ENCODE measurements at regions not wholly inside any gene's neighbourhood (a gene's known extent, or its start where the extent isn't known, plus 50 kb on each side); places are given as distances from the start of the nearest gene placed in this dataset.

DNA sequence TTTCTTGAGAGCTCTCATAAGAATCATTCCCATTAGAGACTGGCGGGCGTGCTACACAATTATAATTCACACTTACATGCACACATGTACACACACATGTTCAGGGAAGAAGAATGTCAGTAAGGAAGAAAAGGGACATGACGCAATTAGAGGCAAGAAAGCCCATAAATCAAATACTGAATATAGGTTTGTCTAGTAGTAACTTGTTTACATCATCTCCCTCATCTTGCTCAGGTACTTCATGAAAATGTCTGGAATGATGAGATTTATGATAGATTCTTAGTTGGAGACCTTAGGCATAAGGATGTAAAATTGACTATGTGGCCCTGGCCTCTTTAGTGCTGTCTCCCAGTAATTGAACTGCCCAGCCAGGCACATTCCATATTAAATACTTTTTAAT, 628.0 kb upstream of the PCDH20 start:
- TF ChIP-seq POLR2A (IDR thresholded peaks at IDR 0.05) (no peak), CTCF (IDR thresholded peaks at IDR 0.05 in 4 of 5, conservative IDR thresholded peaks at IDR 0.05 in 1 of 5) (no peak)

Data from gastrocnemius medialis (tissue), 4 donors.